ENCODE measurements at regions not wholly inside any gene's neighbourhood (a gene's known extent, or its start where the extent isn't known, plus 50 kb on each side); places are given as distances from the start of the nearest gene placed in this dataset.

- ChIA-PET POLR2A (no interaction called here), CTCF (interaction anchor here (0.5 to 0.6 kb wide), 3 partner anchors 158 to 176 kb away, joined by 3 to 4 read pairs (median 3); no protein-coding TSS in a partner anchor)
- no peak overlapping the region for H3K27ac ChIP-seq (ENCODE audit: extremely low read depth, low read depth, low read length)
- H3K36me3 ChIP-seq (ENCODE audit: control insufficient read depth in 2 of 2, insufficient read depth in 1 of 2, low read length in 2 of 2), result no peaks in the 10 kb centered on the region
- no peak overlapping the region for H3K4me3 ChIP-seq (ENCODE audit: low read depth, low read length)
- H3K4me1 ChIP-seq (ENCODE audit: control insufficient read depth, insufficient read depth, low read length), result no peaks in the 10 kb centered on the region
- TF ChIP-seq ZNF211 (tag by site-specific recombination; IDR thresholded peaks at IDR 0.05; ENCODE audit: low read depth), result no peak
- TF ChIP-seq, protein P1, sequence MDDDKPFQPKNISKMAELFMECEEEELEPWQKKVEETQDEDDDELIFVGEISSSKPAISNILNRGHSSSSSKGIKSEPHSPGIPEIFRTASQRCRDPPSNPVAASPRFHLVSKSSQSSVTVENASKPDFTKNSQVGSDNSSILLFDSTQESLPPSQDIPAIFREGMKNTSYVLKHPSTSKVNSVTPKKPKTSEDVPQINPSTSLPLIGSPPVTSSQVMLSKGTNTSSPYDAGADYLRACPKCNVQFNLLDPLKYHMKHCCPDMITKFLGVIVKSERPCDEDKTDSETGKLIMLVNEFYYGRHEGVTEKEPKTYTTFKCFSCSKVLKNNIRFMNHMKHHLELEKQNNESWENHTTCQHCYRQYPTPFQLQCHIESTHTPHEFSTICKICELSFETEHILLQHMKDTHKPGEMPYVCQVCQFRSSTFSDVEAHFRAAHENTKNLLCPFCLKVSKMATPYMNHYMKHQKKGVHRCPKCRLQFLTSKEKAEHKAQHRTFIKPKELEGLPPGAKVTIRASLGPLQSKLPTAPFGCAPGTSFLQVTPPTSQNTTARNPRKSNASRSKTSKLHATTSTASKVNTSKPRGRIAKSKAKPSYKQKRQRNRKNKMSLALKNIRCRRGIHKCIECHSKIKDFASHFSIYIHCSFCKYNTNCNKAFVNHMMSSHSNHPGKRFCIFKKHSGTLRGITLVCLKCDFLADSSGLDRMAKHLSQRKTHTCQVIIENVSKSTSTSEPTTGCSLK (tag by site-specific recombination; IDR thresholded peaks at IDR 0.05), result no peak
- TF ChIP-seq, protein P2, sequence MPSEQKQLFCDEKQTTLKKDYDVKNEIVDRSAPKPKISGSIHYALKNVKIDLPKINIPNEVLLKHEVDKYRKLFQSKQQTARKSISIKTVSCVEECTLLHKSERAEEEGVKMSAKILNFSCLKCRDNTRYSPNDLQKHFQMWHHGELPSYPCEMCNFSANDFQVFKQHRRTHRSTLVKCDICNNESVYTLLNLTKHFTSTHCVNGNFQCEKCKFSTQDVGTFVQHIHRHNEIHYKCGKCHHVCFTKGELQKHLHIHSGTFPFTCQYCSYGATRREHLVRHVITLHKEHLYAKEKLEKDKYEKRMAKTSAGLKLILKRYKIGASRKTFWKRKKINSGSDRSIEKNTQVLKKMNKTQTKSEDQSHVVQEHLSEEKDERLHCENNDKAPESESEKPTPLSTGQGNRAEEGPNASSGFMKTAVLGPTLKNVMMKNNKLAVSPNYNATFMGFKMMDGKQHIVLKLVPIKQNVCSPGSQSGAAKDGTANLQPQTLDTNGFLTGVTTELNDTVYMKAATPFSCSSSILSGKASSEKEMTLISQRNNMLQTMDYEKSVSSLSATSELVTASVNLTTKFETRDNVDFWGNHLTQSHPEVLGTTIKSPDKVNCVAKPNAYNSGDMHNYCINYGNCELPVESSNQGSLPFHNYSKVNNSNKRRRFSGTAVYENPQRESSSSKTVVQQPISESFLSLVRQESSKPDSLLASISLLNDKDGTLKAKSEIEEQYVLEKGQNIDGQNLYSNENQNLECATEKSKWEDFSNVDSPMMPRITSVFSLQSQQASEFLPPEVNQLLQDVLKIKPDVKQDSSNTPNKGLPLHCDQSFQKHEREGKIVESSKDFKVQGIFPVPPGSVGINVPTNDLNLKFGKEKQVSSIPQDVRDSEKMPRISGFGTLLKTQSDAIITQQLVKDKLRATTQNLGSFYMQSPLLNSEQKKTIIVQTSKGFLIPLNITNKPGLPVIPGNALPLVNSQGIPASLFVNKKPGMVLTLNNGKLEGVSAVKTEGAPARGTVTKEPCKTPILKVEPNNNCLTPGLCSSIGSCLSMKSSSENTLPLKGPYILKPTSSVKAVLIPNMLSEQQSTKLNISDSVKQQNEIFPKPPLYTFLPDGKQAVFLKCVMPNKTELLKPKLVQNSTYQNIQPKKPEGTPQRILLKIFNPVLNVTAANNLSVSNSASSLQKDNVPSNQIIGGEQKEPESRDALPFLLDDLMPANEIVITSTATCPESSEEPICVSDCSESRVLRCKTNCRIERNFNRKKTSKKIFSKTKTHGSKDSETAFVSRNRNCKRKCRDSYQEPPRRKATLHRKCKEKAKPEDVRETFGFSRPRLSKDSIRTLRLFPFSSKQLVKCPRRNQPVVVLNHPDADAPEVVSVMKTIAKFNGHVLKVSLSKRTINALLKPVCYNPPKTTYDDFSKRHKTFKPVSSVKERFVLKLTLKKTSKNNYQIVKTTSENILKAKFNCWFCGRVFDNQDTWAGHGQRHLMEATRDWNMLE (tag by site-specific recombination; conservative IDR thresholded peaks at IDR 0.05; ENCODE audit: low read depth), result no peak
- no peak for TF ChIP-seq ZNF426 (tag by site-specific recombination; IDR thresholded peaks at IDR 0.05)
- TF ChIP-seq ZNF266 (tag by site-specific recombination; IDR thresholded peaks at IDR 0.05; ENCODE audit: low read depth), result no peak
- no peak for TF ChIP-seq ZNF596 (tag by site-specific recombination; IDR thresholded peaks at IDR 0.05)
- no peak for TF ChIP-seq ZBTB6 (tag by site-specific recombination; IDR thresholded peaks at IDR 0.05)
- TF ChIP-seq ZFP3 (tag by site-specific recombination; IDR thresholded peaks at IDR 0.05; ENCODE audit: low read depth), result no peak
- no peak for TF ChIP-seq ZNF132 (tag by site-specific recombination; IDR thresholded peaks at IDR 0.05; ENCODE audit: borderline replicate concordance)
- TF ChIP-seq ZNF174 (tag by site-specific recombination; IDR thresholded peaks at IDR 0.05), result no peak
- no peak for TF ChIP-seq ZNF707 (tag by site-specific recombination; IDR thresholded peaks at IDR 0.05)
- TF ChIP-seq ZNF626 (tag by site-specific recombination; IDR thresholded peaks at IDR 0.05), result no peak
- TF ChIP-seq ZNF704 (tag by site-specific recombination; IDR thresholded peaks at IDR 0.05), result no peak
- TF ChIP-seq ZBTB21 (tag by site-specific recombination; IDR thresholded peaks at IDR 0.05), result no peak
- no peaks in the 10 kb centered on the region for H3K9me3 ChIP-seq (ENCODE audit: control insufficient read depth, insufficient read depth, low read depth, low read length)
Measured at GRCh38 chr6:6926856-6927255, 180.9 kb upstream of the RREB1 start.

- H3K27ac ChIP-seq (ENCODE audit: extremely low read depth, low read depth, low read length), result no peak overlapping the region
- CTCF ChIA-PET, result no interaction called here
- no peak overlapping the region for H3K4me3 ChIP-seq (ENCODE audit: low read depth, low read length)
- H3K9me3 ChIP-seq (ENCODE audit: control insufficient read depth, insufficient read depth, low read depth, low read length), result no peaks in the 10 kb centered on the region
- no peaks in the 10 kb centered on the region for H3K36me3 ChIP-seq (ENCODE audit: control insufficient read depth in 2 of 2, insufficient read depth in 1 of 2, low read length in 2 of 2)
- no peaks in the 10 kb centered on the region for H3K4me1 ChIP-seq (ENCODE audit: control insufficient read depth, insufficient read depth, low read length)
- POLR2A ChIA-PET, result no interaction called here
- TF ChIP-seq PRDM1 (tag by site-specific recombination; IDR thresholded peaks at IDR 0.05) (no peak), ZEB2 (tag by site-specific recombination; IDR thresholded peaks at IDR 0.05) (no peak), ZNF302 (tag by site-specific recombination; IDR thresholded peaks at IDR 0.05; ENCODE audit: low read depth) (no peak), ZNF169 (tag by site-specific recombination; IDR thresholded peaks at IDR 0.05) (no peak), MEIS1 (CRISPR knock-in tag; IDR thresholded peaks at IDR 0.05; ENCODE audit: borderline replicate concordance) (no peak), TCF7L2 (IDR thresholded peaks at IDR 0.05; ENCODE audit: borderline replicate concordance, low read depth, low read length) (no peak), ZNF692 (tag by site-specific recombination; IDR thresholded peaks at IDR 0.05) (no peak), BCL6B (tag by site-specific recombination; IDR thresholded peaks at IDR 0.05) (no peak)
Measured at GRCh38 chr6:6927521-6928361, 180.0 kb upstream of the RREB1 start.

Measured in HEK293 (cell line).